Cerebellar nuclear complex (tissue), 1 donor: ENCODE measurements at regions not wholly inside any gene's neighbourhood (a gene's known extent, or its start where the extent isn't known, plus 50 kb on each side); places are given as distances from the start of the nearest gene placed in this dataset.

Experiments used
- DNase-seq, 2 experiments: peaks; one replicate each; lab custom pipeline; 2025; lab: John Stamatoyannopoulos, UW

DNA sequence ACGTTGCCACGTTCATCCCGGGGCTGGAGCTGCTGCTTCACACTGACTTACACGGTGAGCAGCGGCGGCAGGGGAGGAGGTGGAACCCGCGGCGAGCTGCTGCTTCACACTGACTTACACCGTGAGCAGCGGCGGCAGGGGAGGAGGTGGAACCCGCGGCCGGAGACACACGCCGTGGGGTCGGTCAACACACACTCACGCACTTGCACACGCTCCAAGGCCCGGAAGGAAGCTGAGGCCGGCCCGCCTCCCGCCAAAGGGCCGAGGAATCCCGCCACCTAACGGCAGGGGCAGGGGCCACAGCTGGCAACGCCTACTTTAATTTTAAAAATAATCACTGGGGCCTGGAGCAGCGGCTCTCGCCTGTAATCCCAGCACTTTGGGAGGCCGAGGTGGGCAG lies 94.4 kb upstream of the FOXC1 start:
- no peak for DNase-seq

DNA sequence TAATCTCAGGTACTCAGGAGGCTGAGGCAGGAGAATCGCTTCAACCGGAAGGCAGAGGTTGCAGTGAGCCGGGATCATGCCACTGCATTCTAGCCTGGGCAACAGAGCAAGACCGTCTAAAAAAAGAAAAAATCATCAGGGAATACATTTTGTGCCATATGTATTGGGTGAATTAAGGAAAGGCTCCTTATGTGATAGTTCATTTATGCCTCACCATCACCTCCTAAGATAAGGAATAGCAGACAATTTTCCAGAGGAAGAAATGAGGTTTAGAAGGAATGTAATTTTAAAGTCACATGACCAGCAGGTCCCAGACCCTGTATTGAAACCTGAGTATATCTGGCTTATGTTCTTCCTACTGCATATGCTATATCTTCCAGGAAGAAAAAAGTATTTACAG lies 93.9 kb upstream of the FOXC1 start:
- no peak for DNase-seq

DNA sequence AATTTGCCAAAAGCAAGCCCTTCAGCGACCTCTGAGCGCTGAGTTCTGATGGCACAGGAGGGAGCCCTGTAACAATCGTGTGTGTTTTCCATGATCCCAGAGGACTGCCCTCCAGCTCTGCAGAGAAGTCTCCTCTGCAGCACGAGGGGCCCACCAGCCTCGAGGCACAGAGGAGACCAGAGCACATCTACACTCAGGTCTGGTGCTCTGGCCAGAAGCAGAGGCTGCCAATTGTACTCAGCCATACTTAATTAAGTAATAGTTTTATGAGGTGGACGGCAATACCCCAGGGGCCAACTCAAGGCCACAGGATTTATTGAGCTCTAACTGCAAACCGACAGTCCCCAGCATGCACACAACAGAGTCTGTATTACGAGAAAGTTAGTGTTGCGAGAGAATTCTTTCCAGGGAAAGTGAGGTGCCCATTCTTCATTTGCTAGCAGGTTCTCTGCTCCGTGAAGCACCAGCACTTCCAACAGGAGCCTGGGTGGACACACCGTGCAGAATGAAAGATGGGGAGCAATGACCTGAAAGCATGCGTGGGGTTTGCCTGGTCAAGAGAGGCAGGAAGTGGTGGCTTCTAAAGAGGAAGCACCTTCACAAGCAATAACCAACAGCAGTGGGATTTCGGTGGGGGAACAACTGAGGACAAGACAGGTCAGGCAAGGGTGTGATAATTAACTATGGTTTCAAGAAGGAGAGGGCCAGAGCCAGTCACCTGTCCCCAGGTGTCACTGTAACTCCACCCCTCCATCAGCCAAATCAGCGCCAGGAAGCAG lies 92.8 kb upstream of the FOXC1 start:
- DNase-seq = no peak

DNA sequence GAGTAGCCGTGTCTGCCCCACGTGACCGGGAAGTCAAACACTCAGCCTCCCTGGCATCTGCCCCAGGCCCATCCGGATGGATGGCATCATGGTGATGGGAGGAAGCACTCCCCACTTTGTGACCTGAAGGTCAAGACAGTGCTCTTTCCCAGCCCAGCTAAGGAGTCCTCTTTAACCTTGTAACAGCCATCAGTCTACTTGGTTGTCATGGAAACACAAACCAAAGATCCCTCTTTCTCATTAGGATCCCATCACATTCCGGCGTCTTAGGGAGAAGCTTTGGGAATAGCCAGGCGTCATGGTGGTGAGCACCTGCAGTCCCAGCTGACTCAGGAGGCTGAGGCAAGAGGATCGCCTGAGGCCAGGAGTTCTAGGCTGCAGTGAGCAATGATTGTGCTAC lies 90.9 kb upstream of the FOXC1 start:
- DNase-seq = no peak

DNA sequence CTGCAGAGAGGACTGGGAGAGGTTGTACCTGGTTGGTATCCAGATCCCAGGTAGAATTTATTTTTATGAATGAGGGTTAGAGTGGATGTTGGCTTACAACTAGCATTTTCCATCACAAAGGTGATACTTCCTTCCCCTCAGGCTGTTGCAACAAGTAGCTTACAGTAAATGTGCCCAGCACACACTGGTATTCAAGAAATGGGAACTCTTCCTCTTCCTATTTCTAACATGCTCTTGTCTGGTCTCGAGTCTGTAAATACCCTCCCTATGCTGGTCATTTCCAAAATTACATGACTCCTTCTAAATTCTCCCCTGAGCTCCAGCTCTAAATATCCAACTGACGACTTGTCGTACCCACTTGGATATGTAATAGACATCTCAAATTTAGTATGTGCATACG lies 90.1 kb upstream of the FOXC1 start:
- no peak for DNase-seq

DNA sequence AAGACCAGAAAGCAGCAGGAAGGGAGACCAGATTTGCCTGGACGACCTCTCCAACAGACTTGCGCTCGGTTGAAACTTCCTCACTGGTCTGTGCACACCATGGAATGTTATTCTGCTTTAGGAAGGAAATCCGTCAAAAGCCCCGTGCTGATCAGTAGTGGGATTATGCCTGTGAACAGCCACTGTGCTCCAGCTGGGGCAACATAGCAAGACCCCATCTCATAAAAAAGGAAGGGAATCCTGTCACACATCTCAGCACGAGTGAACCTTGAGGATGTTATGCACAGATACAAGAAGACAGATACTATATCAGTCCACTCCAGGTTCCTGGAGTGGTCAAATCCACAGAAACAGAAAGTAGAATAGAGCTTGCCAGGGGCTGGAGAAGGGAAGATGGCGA lies 86.9 kb upstream of the FOXC1 start:
- no peak for DNase-seq

DNA sequence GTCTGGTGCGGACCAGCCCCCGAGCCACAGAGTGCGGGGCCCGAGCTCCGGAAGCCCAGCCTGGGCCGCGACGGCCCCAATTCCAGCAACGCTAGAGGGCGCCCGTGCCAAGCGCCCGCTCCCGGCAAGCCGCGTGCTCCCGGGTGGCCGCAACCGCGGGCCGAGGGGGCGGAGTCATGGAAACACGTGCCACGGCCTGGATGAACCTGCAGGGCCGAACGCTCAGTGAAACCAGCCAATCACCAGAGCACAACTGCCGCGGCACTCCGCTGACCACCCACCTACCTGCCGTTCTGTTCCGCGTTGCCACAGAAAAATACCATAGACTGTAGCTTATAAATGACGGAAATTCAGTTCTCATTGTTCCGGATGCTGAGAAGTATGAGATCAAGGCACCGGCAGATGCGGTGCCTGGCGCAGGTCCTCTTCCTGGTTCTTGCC lies 85.7 kb upstream of the FOXC1 start:
- no peak for DNase-seq

DNA sequence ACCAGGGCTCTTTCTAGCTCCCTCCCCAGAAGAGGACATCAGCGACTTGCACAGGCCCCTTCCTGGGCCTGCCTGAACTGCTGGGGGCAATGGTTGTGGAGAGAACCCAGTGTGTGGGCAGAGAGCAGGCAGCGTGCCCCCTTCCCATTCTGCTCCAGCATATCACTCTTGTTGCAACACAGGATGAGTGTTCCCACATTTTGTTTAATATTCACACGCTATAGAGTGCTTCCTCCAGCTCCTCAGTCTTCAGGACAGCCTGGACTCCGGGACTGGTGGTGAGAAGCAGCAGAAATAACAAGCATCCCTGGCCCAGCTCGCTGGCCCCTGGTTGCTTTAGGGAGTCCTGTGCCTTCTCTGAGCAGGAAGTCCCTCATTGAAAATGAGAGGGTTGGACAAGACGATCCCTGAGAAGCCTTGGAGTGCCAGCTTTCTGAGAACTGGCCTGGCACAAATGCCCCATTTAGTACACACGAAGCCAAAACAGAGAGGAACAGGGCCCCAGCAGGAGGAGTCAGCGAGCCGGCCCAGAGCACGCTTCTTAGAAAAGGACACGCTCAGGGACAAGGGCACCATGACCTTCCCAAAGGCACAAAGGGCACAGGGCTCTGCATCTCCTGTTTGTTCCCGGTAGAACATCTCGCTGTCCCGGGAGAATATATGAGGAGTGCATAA lies 84.2 kb upstream of the FOXC1 start:
- DNase-seq = no peak

DNA sequence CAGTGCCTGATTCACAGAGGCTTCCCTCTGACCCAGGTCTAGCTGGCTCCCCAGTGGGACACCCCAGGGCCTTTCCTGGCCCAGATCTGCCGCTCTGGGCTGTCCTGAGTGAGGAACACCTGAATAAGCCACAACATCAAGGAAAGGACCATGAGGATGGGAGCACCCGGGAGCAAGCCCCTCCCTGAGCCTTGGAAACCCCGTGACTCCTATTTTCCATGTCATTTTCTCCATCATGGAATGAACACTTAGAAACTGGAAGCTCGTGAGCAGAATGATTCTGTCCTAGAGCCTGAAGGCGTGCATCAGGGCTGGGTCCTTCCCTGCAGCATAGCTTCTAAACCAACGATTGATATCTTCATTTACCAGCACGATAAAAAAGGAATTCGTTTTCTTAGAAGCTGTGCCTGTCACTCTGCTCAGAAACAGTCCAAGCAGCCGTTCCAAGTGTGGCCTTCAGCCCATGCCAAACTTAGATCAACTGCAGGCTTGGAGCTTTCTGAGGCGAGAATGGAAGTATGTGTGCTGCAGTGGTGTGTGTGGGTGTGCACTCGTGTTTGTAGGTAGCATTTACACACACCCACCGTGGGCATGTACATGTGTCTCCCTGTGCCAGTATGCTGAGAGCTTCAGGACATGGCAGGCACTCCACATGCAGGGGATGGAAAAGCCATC lies 83.2 kb upstream of the FOXC1 start:
- DNase-seq = no peak

DNA sequence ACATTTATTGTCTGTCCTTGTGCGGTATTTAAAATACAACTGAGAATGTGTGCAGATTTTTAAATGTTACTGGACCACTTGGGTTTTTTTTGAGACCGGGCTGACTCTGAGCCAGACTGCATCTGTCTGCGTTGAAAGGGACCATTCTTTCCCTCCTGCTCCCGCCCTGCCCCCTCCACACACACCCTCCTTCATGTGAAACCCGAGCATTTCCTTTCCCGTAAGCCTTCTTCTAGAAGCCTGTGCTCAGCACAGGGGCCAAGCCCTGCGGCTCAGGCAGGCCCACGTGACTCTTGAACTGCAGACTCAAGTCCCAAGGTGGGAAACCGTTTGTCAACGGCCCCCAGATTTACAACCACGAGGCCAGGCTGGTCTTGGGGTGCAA lies 82.7 kb upstream of the FOXC1 start:
- no peak for DNase-seq

DNA sequence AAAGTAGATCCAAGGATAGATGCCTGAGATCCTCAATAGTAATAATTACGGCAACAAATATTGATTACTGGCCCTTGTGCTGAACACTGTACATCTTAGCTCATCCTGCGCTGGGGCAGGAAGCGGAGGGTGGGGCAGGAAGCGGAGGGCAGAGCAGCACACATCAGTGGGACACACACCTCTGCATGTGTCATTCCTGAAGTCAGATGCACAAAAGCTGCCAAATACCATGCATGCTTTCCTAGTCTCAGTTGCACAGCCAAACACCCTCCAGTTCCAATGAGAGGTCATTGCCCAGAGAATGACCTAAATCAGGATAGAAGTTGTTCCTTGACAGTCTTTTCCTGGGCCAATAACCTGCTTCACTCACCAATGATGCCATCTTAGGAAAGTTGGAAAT lies 74.4 kb upstream of the FOXC1 start:
- DNase-seq = no peak

DNA sequence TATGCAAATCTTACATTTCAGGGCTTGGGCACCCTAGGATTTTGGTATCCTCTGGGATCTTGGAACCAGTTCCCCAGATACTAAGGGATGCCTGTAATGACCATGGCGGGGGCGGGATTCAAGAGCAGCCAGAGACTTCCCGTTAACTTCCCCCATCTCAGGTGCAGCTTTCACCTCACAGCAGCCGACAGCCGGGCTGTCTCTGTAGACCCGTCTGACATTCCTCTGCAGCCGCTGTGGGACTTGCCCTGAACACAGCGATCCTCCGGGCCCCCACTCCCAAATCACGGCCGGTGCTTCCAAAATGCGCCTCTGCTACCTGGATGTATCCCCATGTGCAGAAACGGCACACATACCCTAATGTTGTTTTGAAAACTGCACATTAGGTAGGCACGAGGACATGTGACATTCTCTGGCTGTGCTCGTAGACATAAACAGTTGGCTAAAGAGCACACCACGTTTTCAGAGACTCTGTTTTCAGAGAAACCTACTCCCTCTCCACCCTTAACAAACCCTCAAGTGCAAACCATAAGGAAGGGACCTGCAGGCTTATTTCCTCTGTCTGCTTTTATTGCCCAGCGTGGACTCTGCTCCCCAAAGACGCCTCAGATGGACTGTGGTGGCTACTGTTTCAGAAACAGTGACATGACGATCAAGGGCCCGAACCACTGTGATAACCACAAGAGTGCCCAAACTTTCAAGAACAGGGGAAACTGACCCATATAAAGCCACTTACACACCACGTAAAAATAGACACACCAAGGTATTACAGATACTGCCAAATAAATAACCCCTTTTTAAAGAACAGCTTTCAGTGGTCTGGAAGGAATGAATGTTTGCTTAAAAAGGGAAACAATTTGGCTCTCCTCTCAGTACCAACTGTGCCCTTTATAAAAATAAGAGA lies 72.9 kb upstream of the FOXC1 start:
- no peak for DNase-seq

DNA sequence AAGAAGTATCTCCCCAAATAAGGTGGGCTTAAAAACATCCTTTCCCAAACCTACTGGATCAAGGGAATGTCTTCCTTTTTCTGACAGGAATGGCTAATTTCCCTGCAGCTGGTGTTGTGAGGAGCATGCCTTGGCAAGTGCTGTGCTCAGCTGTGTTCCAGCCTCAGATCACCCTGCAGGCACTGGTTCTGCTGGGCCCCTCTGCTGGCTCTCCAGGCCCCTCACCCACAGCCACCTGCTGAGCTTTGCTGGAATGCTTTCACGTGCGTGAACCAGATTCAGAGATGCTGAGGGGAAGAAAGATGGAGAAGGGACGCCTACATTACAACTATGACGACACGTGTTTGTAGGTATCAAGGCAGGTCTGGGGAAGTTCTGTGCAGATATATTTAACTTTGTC lies 71.3 kb upstream of the FOXC1 start:
- no peak for DNase-seq

DNA sequence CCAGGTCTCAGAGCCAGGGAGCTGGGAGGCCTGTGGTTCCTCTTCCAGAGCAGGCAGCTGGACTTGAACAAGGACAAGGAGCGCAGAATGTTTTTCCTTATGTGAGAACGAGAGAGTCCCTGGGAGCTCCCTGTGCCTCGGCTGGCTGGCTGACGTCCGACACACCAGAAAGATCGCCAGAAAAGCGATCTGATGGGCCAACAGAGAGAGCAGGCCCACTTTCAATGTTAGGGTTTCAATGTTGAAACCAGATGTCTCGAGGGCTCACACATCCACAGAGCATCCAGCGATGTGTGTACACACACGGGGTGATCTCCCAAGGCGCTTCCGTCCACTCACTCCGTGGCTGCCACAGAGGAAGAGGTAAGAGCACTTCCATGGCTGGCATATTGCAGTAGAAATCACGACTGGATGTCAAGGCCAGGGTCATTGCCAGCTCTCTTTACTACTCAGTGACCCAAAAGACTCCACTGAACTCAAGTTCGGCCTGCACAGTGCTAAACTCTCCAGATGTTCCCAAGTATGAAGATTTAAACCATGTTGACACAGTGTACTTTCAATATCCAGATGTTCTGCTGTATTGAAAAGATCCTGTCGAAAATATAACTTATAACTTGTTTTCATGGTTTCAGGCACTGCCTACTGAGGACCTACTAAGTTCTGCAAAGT lies 70.8 kb upstream of the FOXC1 start:
- DNase-seq = no peak

DNA sequence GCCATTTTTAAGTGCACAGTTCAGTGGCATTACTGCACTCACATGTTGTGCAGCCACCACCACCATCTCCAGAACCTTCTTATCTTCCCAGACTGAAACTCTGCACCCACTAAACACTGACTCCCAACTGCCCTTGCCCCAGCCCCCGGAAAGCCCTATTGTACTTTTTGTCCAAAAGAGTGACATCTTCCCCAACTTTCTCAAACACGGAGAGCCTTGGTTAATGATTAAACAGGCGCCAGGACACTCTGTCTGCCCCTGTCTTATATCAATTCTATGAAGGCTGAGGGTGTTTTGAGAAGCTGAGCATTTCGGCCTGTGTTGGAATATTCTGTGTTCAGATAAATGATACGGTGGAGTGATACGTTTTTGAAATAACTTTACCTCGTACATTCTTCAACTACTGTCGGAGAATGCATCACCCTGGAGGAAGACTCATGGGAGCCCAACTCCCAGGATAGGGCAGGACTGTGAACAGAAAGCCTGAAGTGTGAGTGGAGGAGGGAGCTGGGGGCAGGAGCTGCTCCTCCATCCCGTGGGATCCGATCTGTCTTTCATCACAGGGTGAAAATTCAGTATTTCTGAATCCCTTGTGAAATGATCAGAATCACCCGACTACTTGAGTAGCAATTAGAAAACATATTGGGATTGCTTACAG lies 68.7 kb upstream of the FOXC1 start:
- no peak for DNase-seq

DNA sequence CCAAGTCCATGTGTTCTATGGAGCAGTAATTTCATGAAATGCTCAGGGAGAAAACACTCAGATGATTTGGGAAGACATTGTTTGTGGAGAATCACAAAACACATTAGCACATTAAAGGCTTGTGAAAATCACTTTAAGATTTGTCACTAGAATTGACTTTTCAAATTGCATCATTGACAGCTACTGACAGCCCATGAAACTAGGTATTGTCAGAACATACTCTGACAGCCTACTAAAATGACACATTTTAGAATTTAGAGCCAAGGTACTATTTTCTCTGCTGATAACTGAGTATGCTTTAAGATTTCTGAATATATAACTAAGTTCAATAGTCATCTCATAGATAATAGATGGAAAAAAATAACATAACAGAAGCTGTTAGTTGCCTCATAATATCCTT lies 67.4 kb upstream of the FOXC1 start:
- DNase-seq = no peak

DNA sequence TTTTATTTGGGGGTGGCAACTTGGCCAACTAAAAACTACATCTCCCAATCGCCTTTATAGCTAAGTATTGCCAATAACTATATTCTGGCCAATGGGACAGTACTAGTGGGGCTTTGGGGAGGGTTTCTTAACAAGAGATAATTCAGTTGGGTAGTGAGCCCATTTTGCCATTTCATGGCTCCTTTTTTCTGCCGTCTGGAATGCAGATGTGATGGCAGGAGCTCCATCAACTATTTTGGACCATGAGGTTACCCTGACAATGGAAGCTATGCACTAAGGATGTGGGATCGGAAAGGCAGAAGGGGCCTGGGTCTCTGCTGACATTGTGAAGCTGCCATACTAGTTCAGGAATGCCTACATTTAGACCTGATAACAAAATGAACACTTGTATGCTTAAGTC lies 67.0 kb upstream of the FOXC1 start:
- no peak for DNase-seq

DNA sequence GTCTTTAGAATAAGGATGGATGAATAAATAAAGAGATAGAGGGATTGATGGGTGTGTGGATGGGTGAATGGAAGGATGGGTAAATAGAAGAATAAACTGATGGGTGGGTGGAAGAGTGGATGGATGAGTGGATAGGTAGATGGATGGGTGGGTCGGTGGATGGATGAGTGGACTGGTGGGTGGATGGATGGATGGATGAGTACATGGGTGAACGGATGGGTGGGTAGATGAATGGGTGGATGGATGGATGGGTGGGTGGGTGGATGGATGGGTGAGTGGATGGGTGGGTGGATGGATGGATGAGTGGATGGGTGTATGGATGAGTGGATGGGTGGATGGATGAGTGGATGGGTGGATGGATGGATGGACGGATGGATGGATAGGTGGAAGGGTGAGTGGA lies 65.7 kb upstream of the FOXC1 start:
- DNase-seq = no peak

DNA sequence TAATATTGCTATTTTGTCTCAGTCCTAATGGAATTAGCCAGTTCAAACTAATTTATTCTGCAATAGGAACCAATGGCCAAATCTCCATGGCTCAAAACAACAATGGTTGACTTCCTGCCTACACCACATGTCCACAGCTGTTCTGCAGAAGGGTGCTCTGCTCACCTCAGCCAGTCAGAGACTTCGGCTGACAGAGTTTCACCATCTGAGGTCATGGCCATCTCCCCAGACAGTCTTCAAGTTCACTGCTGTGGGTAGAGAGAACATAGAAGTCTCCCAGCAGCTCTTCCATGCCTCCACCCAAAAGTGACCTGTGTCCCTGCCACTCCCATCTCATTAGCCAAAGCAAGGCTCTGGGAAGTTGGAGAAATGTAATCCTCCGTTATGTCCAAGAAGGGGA lies 65.1 kb upstream of the FOXC1 start:
- no peak for DNase-seq

DNA sequence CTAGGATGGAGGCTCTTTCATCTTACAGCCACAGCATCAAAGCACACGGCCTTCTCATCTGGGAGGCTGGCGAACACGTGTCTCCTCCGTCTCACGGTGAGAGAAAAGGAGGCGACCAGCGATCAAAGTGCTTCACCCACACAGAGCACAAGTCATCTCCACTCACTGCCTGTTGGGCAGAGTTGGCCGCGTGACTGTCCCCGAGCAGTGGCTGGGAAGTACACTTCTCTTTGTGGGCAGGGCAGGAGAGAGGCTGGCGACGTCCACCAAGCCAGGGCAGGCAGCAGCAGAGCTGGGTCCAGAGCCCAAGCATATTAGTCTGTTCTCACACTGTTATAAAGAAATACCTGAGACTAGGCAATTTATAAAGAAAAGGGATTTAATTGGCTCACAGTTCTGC lies 64.1 kb upstream of the FOXC1 start:
- DNase-seq = no peak

DNA sequence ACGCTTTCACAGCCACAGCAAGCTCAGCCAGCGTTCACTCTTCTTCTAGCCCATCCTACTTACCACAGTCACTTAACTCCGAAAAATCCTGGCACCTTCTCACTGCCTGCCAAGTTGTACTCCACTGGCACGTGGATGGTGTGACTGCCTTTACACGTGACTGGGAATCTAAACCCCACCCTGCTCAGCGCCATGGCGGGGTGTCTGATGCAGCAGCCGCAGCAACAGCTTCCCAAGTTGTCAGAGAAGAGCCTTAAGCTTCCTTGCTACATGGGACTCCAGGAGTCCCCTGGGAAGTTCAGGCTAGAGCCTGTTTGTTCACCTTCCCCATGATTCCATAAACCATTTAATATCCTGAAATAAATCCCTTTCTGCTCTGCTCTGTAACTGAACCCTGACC lies 61.9 kb upstream of the FOXC1 start:
- no peak for DNase-seq
